SK-N-SH (cell line): ENCODE measurements at regions not wholly inside any gene's neighbourhood (a gene's known extent, or its start where the extent isn't known, plus 50 kb on each side); places are given as distances from the start of the nearest gene placed in this dataset.

Source experiments
- CTCF ChIA-PET: fragments of 300-600, 350-600 bp; formaldehyde crosslinking; extraction: SDS; loops from one replicate; lab custom pipeline; 2021; lab: Yijun Ruan, JAX
- POLR2A ChIA-PET: fragments of 350-600 bp; sonication (Branson Sonifier 250); formaldehyde crosslinking; extraction: SDS; loops from one replicate; lab custom pipeline; 2020; ENCODE audit warnings: antibody characterized with exemption, inconsistent platforms; lab: Yijun Ruan, JAX
- DNase-seq: peaks from one replicate; pipeline ENCODE4 v3.0.0; 2012
- H2AFZ ChIP-seq: fragments of 200-600 bp; sonication (generic); 2 replicates; pipeline ENCODE4 v1.8.1; 2016; ENCODE audit warnings: antibody characterized with exemption, mild to moderate bottlenecking, low read depth
- H3F3A ChIP-seq: fragments of 200-600 bp; sonication (generic); replicated peaks from 2 replicates; pipeline ENCODE3; 2016; ENCODE audit warnings: antibody characterized with exemption, mild to moderate bottlenecking; ENCODE audit not compliant: insufficient read depth
- H3K27ac ChIP-seq, 2 experiments: fragments of 200-500 bp in 1 of 2; fragments of 200-600 bp in 1 of 2; sonication (Bioruptor generic) in 1 of 2; sonication (generic), shearing (Covaris generic) in 1 of 2; 2 replicates each; pipeline versions ENCODE4 v1.5.1 to v1.6.1; 2014 to 2016; ENCODE audit warnings: low read depth in 2 of 2, inconsistent platforms in 1 of 2, low read length in 1 of 2, mild to moderate bottlenecking in 1 of 2, mixed read lengths in 1 of 2
- H3K27me3 ChIP-seq: fragments of 200-600 bp; sonication (generic), shearing (Covaris generic); 2 replicates; pipeline ENCODE4 v1.6.1; 2016; ENCODE audit warnings: mixed run types; ENCODE audit not compliant: insufficient read depth
- H3K36me3 ChIP-seq, 2 experiments: fragments of 200-500 bp in 1 of 2; fragments of 200-600 bp in 1 of 2; sonication (Bioruptor generic) in 1 of 2; sonication (generic) in 1 of 2; replicated peaks in 1 of 2; 2 replicates each; pipeline versions ENCODE3 to v1.5.1; 2014 to 2016; ENCODE audit warnings: low read length in 1 of 2, mild to moderate bottlenecking in 1 of 2; ENCODE audit not compliant: insufficient read depth in 2 of 2, control insufficient read depth in 1 of 2
- H3K4me1 ChIP-seq, 2 experiments: fragments of 200-500 bp in 1 of 2; fragments of 200-600 bp in 1 of 2; sonication (Bioruptor generic) in 1 of 2; sonication (generic), shearing (Covaris generic) in 1 of 2; 2 replicates each; pipeline versions ENCODE4 v1.5.1 to v1.6.1; 2014 to 2016; ENCODE audit warnings: low read depth in 1 of 2, low read length in 1 of 2, mixed run types in 1 of 2; ENCODE audit not compliant: insufficient read depth in 2 of 2, control insufficient read depth in 1 of 2
- H3K4me2 ChIP-seq: fragments of 200-600 bp; sonication (generic), shearing (Covaris generic); 2 replicates; pipeline ENCODE4 v1.6.1; 2017; ENCODE audit warnings: mixed run types
- H3K4me3 ChIP-seq, 2 experiments: fragments of 200-500 bp in 1 of 2; fragments of 200-600 bp in 1 of 2; sonication (Bioruptor generic) in 1 of 2; sonication (generic), shearing (Covaris generic) in 1 of 2; 2 replicates each; pipeline versions ENCODE4 v1.5.1 to v1.8.1; 2014 to 2016; ENCODE audit warnings: low read depth in 2 of 2, inconsistent platforms in 1 of 2, low read length in 1 of 2, mild to moderate bottlenecking in 1 of 2, mixed read lengths in 1 of 2, moderate library complexity in 1 of 2
- H3K79me2 ChIP-seq: fragments of 200-600 bp; sonication (generic); 2 replicates; pipeline ENCODE4 v1.8.1; 2017; ENCODE audit warnings: mild to moderate bottlenecking; ENCODE audit not compliant: insufficient read depth
- H3K9ac ChIP-seq: fragments of 200-600 bp; sonication (generic); 2 replicates; pipeline ENCODE4 v1.6.1; 2017; ENCODE audit warnings: mixed run types
- H3K9me2 ChIP-seq: fragments of 200-600 bp; sonication (generic); 2 replicates; pipeline ENCODE4 v1.6.1; 2017; ENCODE audit warnings: mixed run types
- H3K9me3 ChIP-seq: fragments of 200-600 bp; sonication (generic); 2 replicates; pipeline ENCODE4 v1.6.1; 2017; ENCODE audit warnings: mixed run types, mild to moderate bottlenecking, moderate library complexity
- H4K20me1 ChIP-seq: fragments of 200-600 bp; sonication (generic); 2 replicates; pipeline ENCODE4 v1.6.1; 2017; ENCODE audit warnings: mild to moderate bottlenecking, mixed run types; ENCODE audit not compliant: insufficient read depth
- CHD2 ChIP-seq: fragments of 150-350 bp; IDR thresholded peaks from 2 replicates; pipeline ENCODE4 v1.6.1; 2018; ENCODE audit warnings: low read length; ENCODE audit not compliant: partially characterized antibody
- ELF1 ChIP-seq: IDR thresholded peaks from 2 replicates; pipeline ENCODE4 v1.4.0; 2012
- EP300 ChIP-seq, 2 experiments: IDR thresholded peaks; 2 replicates each; pipeline versions ENCODE4 v1.4.0 to v1.6.1; 2012; ENCODE audit warnings: borderline replicate concordance in 1 of 2, low read depth in 1 of 2, low read length in 1 of 2
- EZH2phosphoT487 ChIP-seq: fragments of 200-600 bp; sonication (generic); IDR thresholded peaks from 2 replicates; pipeline ENCODE4 v1.6.1; 2017; ENCODE audit warnings: low read depth, mixed run types, mild to moderate bottlenecking, antibody characterized with exemption, moderate library complexity, borderline replicate concordance
- FOSL2 ChIP-seq: IDR thresholded peaks from 2 replicates; pipeline ENCODE4 v1.4.0; 2012; ENCODE audit warnings: low read depth, mild to moderate bottlenecking, moderate library complexity, borderline replicate concordance
- FOXJ3 ChIP-seq: sonication (generic); formaldehyde crosslinking; IDR thresholded peaks from 2 replicates; pipeline ENCODE4 v1.5.1; 2020; ENCODE audit warnings: mild to moderate bottlenecking, missing genetic modification reagents
- GABPA ChIP-seq: IDR thresholded peaks from 2 replicates; pipeline ENCODE4 v1.4.0; 2012; ENCODE audit warnings: low read depth, mild to moderate bottlenecking
- GATA2 ChIP-seq: sonication (generic); formaldehyde crosslinking; IDR thresholded peaks from 2 replicates; pipeline ENCODE4 v1.5.0; 2020; ENCODE audit warnings: mild to moderate bottlenecking, missing genetic modification reagents
- JUND ChIP-seq: IDR thresholded peaks from 2 replicates; pipeline ENCODE4 v1.4.0; 2012
- NRF1 ChIP-seq: IDR thresholded peaks from 2 replicates; pipeline ENCODE4 v1.6.1; 2012; ENCODE audit warnings: low read depth, mild to moderate bottlenecking, low read length
- POLR2AphosphoS5 ChIP-seq: IDR thresholded peaks from 2 replicates; pipeline ENCODE4 v1.6.1; 2012; ENCODE audit warnings: low read depth, low read length
- RFX5 ChIP-seq: IDR thresholded peaks from 2 replicates; pipeline ENCODE4 v1.6.1; 2012; ENCODE audit warnings: mild to moderate bottlenecking, improper control_type of control experiment, low read length
- RXRA ChIP-seq: IDR thresholded peaks from 2 replicates; pipeline ENCODE4 v1.4.0; 2012; ENCODE audit warnings: low read depth, mild to moderate bottlenecking, borderline replicate concordance
- SIN3A ChIP-seq: IDR thresholded peaks from 2 replicates; pipeline ENCODE4 v1.6.1; 2012; ENCODE audit warnings: low read depth, mild to moderate bottlenecking, low read length, moderate library complexity, borderline replicate concordance
- SMC3 ChIP-seq: IDR thresholded peaks from 2 replicates; pipeline ENCODE4 v1.6.1; 2012; ENCODE audit warnings: low read depth, low read length, improper control_type of control experiment
- TEAD4 ChIP-seq: IDR thresholded peaks from 2 replicates; pipeline ENCODE4 v1.4.0; 2012; ENCODE audit warnings: mild to moderate bottlenecking, borderline replicate concordance; ENCODE audit not compliant: insufficient read depth
- WGBS: methylation state at CpG from one replicate; pipeline ENCODE4 v1.1.6; 2017; ENCODE audit warnings: low lambda C conversion rate; 5-methylcytosine and 5-hydroxymethylcytosine counted together
- TF ChIP-seq, protein P1 (sequence below): IDR thresholded peaks from 2 replicates; pipeline ENCODE4 v1.4.0; 2012; ENCODE audit warnings: low read depth
- TF ChIP-seq, protein P2 (sequence below): fragments of 150-350 bp; IDR thresholded peaks from 2 replicates; pipeline ENCODE4 v1.6.1; 2016; ENCODE audit warnings: mild to moderate bottlenecking, low read depth, low read length
- TF ChIP-seq, protein P3 (sequence below): IDR thresholded peaks from 2 replicates; pipeline ENCODE4 v1.4.0; 2012; ENCODE audit warnings: low read depth, borderline replicate concordance
- TF ChIP-seq, protein P4 (sequence below): IDR thresholded peaks from 2 replicates; pipeline ENCODE4 v1.4.0; 2012; ENCODE audit warnings: low read depth, borderline replicate concordance

DNA sequence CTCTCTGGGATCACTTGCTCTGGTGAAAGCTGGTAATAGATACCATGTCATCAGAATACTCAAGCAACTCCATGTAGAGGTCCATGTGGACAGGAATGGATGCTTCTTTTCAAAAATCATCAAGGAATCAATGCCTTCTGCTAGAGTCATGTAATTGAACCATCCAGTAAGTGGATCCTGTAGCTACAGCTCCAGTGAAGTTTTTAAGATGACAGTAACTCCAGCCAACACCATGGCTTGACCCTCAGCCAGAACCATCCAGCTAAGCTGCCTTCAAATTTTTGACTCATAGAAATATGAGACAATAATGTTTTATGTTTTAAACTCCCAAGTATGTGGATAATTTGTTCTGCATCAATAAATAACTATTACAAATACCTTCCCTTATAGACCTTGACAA lies 923.7 kb downstream of the EPHA3 start:
- Histone ChIP-seq H2AFZ (no peak overlapping the region), H3K27ac (no peak overlapping the region), H4K20me1 (no peaks in the 10 kb centered on the region), H3K4me3 (no peak overlapping the region), H3K4me2 (no peak overlapping the region), H3K4me1 (no peaks in the 10 kb centered on the region), H3K27me3 (no peaks in the 10 kb centered on the region), H3K9me3 (no peaks in the 10 kb centered on the region), H3K79me2 (no peaks in the 10 kb centered on the region), H3K9ac (no peak overlapping the region), H3F3A (no peaks in the 10 kb centered on the region), H3K9me2 (no peaks in the 10 kb centered on the region), H3K36me3 (no peaks in the 10 kb centered on the region)
- POLR2A ChIA-PET = no interaction called here
- no peak for DNase-seq
- TF ChIP-seq FOXJ3 = no peak
- TF ChIP-seq TEAD4 = no peak
- TF ChIP-seq FOSL2 = no peak
- no peak for TF ChIP-seq CHD2
- TF ChIP-seq, protein P1, sequence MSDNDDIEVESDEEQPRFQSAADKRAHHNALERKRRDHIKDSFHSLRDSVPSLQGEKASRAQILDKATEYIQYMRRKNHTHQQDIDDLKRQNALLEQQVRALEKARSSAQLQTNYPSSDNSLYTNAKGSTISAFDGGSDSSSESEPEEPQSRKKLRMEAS = no peak
- CTCF ChIA-PET = no interaction called here

DNA sequence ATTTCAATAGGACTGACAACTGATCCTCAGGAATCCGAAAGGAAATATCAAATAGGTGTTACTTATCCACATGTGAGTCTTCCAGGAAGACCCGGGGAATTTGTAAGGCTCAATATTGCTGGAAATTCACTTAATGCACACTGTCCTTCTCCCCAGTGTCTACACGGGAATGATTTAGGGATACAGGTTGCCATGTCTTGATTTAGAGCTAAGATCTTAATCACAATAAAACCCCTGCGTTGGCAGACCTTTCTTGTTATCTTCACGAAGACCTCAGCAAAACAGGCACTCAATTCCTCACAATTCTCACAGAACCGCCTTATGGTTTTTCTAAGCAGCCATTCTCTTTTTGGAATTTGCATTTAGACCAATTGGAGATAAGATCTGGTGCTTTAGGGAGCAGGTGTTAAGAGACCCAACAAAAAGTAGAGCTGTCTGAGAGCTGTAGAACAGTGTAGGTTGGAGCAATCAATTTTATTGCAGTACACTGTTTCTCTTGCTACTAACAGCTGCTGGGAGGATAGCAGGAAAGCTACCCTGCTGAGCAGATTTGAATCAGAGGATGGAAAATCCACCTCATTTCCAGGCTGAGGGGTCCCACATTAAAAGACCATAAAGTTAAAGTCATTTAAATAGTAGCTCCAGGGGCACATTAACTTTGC lies 925.7 kb downstream of the EPHA3 start:
- no peaks in the 10 kb centered on the region for H3K9me2 ChIP-seq
- H2AFZ ChIP-seq = no peak overlapping the region
- H3K79me2 ChIP-seq = no peaks in the 10 kb centered on the region
- H3K36me3 ChIP-seq = no peaks in the 10 kb centered on the region
- CTCF ChIA-PET = no interaction called here
- DNase-seq = no peak
- POLR2A ChIA-PET = no interaction called here
- no peaks in the 10 kb centered on the region for H3K4me1 ChIP-seq
- no peaks in the 10 kb centered on the region for H3F3A ChIP-seq
- H4K20me1 ChIP-seq = no peaks in the 10 kb centered on the region
- no peak overlapping the region for H3K4me2 ChIP-seq
- no peak overlapping the region for H3K9ac ChIP-seq
- H3K9me3 ChIP-seq = no peaks in the 10 kb centered on the region
- H3K27me3 ChIP-seq = no peaks in the 10 kb centered on the region
- TF ChIP-seq, protein P2, sequence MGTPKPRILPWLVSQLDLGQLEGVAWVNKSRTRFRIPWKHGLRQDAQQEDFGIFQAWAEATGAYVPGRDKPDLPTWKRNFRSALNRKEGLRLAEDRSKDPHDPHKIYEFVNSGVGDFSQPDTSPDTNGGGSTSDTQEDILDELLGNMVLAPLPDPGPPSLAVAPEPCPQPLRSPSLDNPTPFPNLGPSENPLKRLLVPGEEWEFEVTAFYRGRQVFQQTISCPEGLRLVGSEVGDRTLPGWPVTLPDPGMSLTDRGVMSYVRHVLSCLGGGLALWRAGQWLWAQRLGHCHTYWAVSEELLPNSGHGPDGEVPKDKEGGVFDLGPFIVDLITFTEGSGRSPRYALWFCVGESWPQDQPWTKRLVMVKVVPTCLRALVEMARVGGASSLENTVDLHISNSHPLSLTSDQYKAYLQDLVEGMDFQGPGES = no peak
- TF ChIP-seq EP300 (IDR thresholded peaks at IDR 0.05; ENCODE audit: borderline replicate concordance in 1 of 2, low read depth in 1 of 2, low read length in 1 of 2) = no peak
- 1% methylated on average over 6 of the region's 6 CpGs for WGBS
- no peak overlapping the region for H3K27ac ChIP-seq
- H3K4me3 ChIP-seq = no peak overlapping the region

DNA sequence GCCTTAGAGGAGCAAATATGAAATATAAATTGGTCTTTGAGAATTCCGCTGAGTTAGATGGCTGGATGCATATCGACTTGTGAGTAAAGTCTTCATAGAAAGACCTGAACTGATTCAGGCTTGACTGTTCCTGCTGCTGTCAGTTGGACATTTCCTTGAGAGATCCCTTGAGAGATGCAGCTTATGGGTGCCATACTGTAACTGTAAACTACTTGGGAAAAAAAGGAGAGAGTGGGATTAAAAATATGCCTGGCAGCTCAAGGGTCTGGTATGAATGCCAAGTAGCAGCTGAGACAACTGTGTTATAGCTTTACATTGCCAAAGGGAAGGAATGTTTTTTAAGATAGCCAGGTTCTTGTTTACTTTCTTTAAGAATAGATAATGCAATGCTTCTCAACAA lies 926.6 kb downstream of the EPHA3 start:
- CTCF ChIA-PET = no interaction called here
- no peak for DNase-seq
- Histone ChIP-seq H2AFZ (no peak overlapping the region), H3K27me3 (no peaks in the 10 kb centered on the region), H3K4me1 (no peaks in the 10 kb centered on the region), H3F3A (no peaks in the 10 kb centered on the region), H3K36me3 (no peaks in the 10 kb centered on the region), H4K20me1 (no peaks in the 10 kb centered on the region), H3K9me3 (no peaks in the 10 kb centered on the region), H3K4me2 (no peak overlapping the region), H3K4me3 (no peak overlapping the region), H3K27ac (no peak overlapping the region), H3K79me2 (no peaks in the 10 kb centered on the region), H3K9me2 (no peaks in the 10 kb centered on the region), H3K9ac (no peak overlapping the region)
- WGBS = 3% methylated on average over 2 of the region's 2 CpGs
- TF ChIP-seq, protein P3, sequence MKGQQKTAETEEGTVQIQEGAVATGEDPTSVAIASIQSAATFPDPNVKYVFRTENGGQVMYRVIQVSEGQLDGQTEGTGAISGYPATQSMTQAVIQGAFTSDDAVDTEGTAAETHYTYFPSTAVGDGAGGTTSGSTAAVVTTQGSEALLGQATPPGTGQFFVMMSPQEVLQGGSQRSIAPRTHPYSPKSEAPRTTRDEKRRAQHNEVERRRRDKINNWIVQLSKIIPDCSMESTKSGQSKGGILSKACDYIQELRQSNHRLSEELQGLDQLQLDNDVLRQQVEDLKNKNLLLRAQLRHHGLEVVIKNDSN = no peak
- no peak for TF ChIP-seq TEAD4
- TF ChIP-seq GABPA = no peak
- TF ChIP-seq RXRA = no peak
- no peak for TF ChIP-seq ELF1
- no peak for TF ChIP-seq RFX5
- no peak for TF ChIP-seq SMC3
- TF ChIP-seq, protein P4, sequence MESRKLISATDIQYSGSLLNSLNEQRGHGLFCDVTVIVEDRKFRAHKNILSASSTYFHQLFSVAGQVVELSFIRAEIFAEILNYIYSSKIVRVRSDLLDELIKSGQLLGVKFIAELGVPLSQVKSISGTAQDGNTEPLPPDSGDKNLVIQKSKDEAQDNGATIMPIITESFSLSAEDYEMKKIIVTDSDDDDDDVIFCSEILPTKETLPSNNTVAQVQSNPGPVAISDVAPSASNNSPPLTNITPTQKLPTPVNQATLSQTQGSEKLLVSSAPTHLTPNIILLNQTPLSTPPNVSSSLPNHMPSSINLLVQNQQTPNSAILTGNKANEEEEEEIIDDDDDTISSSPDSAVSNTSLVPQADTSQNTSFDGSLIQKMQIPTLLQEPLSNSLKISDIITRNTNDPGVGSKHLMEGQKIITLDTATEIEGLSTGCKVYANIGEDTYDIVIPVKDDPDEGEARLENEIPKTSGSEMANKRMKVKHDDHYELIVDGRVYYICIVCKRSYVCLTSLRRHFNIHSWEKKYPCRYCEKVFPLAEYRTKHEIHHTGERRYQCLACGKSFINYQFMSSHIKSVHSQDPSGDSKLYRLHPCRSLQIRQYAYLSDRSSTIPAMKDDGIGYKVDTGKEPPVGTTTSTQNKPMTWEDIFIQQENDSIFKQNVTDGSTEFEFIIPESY = no peak
- TF ChIP-seq NRF1 = no peak
- no peak for TF ChIP-seq EZH2phosphoT487
- no peak for TF ChIP-seq GATA2 (CRISPR knock-in tag)
- TF ChIP-seq SIN3A = no peak
- TF ChIP-seq JUND = no peak
- TF ChIP-seq POLR2AphosphoS5 = no peak
- POLR2A ChIA-PET = no interaction called here
